GM19452 (cell line): ENCODE measurements at regions not wholly inside any gene's neighbourhood (a gene's known extent, or its start where the extent isn't known, plus 50 kb on each side); places are given as distances from the start of the nearest gene placed in this dataset.
"Not testable (repeated sequence)": the region's sequence is repeated elsewhere in the genome, so short reads cannot be mapped to it uniquely, and the experiment has no call there.

Experiments
- ATAC-seq: cut with Tn5 transposase; IDR thresholded peaks from one replicate; pipeline ENCODE4 v1.9.1; 2021; ENCODE audit not compliant: unreplicated experiment

DNA sequence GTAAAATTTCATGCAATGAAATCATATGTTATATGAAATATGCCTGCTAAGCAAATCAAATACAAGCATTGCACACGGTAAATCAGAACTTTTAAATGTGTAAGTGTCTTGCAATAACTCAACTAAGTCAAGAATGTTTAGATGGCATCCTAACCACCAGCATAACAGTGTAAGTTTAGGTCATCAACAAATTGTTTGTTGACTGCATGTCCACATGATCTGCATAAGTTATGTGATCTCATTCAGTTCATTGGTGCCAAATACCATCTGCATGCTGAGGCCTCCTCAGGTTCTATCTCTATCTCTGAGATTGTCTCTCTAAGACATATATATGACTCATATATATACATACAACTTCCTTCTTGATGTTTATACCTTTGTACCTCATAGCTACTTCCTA, 159.6 kb upstream of the STK32A start:
- ATAC-seq: no peak

DNA sequence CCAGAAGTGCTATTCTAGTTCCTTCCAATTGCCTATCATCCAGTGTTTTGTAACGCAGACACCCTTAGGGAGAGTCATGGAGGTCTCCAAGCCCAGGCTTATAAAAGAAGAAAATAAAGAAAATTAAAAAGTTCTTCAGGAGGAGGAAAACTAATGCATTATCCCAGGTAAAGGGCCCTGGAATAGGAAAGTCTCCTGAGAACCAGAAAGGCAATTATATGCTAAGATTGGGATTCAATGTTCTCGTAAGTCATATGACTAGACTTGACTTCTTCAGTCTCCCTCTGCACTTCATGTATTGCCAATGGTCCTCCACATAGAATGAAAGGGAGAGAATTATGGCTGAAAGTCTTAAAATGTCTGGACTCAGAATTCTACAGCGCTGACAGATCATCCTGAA, 154.4 kb upstream of the STK32A start:
- no peak for ATAC-seq

DNA sequence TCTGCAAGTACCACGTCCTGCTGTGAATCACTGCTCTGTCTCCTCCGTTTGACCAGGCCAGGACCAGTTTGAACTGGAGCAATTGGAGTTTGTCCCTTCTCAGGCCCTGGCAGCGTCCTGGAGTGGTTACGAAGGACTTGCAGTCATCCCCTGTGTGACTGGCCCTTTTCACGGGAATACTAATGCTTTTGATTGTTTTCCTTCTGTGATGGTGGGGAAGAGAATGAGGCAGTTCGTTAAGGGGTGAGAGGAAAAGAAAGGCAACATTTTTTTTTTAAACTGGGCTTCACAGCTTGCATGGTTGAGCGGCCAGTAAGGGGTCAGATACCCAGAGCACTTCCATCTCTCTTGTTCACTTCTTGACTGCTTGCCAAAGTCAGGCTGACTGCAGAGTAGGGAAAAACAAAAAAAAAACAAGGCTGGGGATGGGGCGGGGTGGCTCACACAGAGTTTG, 153.5 kb upstream of the STK32A start:
- no peak for ATAC-seq

DNA sequence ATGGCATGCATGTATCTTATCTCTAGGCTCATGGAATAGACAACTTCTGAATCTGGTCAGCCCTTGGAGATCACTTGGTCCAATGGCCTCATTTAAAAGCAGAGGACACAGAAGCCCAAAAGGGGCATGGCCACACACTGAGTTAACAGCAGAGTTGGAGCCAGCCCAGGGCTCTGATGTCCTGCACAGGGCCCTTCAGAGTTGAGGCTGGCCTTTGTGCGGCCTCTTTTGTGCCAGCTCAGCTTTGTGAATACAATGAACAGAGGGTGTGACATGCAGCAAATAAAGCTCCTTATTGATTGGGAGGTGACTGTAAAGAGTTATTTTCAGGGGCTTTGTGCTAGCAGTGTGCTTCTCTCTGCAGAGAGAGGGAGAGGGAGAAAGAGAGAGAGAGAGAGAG, 150.1 kb upstream of the STK32A start:
- no peak for ATAC-seq

DNA sequence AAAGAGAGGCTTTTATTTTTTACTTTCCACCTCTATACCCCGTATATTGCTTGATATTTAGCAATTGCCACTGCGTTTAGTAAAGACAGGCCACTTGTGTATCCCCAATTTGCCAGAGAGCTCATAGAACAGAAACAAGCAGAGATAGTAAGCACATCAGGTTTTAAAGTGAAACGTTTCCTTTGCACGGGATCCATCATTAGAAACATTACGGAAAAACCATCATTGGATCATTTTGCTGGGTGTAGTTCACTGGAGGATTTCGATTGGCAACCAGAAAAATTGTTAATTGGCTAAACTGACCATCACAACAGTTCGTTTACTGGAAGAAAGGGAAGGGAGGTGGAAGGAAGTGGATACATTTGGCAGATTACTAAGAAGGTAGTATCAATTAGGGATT, 149.4 kb upstream of the STK32A start:
- ATAC-seq: no peak

DNA sequence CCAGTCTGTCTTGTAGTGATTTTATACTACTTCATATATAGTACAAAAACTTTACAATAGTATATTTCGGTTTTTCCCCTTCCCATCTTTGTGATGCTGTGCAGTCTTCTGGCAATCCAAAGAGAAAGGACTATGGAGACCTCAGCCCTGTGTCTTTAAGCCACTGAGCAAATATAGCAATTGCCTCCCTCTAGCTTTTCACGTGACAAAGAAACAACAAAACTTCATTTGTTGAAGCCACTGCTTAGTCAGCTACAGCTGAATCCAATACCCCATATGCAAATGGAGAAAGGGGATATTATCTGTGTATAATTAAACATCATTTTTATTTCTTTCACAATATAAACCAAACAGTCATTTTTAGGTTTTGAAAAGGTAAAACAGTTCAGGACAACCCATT, 142.8 kb upstream of the STK32A start:
- ATAC-seq: no peak

DNA sequence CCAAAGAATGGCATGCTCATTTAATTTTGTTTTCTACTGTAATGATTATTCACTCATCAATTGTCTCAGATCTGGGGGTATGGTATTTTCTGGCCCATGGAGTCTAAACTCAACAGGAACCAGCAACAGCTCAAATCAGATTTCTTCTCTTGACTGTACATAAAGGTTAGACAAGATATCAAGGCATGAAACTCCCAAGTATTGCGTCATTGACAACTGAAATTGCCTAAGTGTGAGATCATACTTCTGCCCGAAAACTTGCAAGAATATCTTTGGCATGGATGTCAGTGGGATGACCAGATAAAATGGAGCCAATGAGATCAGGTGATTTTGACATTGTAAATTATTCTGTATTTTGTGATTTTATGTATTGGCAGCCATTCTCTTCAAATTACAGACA, 141.7 kb upstream of the STK32A start:
- ATAC-seq: no peak

DNA sequence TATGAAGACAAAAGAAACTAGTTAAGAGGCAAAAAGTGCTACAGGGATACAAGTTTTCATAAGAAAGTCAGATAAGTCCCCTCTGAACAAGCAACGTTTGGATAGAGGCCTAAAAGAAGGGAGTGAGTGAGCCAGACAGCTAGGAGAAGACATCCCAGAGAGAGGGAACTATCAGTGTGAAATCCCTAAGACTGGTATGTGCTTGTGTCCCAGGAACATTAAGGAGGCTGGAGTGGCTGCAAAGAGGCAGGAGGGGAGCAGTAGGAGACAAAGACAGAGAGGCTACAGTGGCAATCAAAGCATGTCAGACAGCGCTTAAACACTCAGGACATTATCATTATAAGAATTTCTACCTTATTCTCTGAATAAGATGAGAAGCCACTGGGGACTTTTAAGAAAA, 139.1 kb upstream of the STK32A start:
- no peak for ATAC-seq

DNA sequence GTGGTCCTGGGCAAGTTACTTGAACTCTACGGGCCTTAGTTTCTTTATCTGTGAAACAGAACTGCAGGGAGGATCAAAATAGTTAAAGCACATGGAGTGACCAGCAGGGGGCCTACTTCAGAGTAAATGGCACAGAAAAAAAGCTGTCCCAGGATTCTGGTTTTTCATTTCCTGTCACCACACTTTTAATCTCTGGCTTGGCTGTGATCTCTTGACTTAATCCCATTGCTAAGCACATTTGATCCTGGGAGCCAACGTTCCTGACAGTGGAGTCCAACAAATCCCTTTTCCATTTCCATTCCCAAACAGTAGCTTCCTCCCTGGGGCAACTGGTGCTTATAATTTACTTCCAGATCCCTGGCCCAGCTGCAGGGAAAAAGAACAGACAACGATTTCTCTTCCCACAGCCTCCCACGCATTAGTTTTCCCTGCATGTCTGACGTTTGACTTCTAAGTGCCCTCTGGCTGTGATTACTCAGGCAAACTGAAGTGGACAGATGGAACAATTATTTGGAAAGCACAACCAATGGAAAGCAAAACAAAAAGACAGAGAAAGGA, 136.5 kb upstream of the STK32A start:
- no peak for ATAC-seq

DNA sequence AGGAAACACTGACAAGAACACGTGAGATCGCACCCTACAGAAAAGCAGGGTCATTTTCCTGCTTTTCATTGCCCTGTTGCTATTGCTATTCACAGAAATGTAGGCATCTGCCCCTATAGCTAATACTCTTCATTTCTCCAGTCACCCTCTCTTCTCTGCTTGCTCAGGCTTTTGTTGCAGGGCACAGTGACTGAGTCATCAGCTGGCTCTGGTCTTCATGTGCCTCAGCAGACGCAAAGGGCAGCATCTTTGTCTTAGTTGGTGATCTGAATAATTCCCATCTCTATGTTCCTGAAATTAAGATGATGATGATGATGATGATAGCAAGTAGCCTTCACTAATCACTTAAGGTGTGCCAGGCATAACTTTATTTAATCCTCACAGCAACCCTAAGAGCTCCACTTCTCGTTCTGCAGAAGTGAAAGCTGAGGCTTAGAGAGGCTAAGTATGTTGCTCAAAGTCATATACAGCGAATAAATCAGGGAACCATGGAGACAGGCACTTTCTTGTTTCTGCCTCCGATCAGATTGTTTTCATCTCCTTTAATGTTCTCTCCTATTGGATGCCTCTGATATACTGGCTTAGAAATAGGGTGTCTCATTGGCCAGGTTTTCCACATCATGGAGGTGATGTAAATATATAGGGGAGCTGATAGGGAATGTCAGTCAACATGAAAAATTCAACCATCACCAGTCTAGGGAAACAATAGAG, 133.0 kb upstream of the STK32A start:
- no peak for ATAC-seq

DNA sequence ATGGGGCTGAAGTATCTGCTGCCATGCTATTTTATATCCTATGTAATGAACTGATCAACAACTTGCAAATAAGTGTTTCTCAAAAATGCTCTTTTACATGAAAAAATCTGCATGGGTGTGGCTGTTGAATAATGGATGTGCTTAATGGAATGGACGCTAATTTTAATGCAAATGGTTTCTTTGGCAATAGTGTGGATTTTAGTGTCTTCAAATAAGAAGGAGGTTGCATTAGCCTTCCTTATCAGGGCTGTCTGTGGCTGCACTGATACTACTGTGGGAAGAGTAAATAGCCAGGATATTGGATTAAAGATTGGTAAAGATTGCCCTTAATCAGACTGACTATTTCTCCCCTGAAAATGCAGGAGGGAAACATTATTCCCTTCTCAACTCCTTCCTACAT, 121.9 kb upstream of the STK32A start:
- no peak for ATAC-seq

DNA sequence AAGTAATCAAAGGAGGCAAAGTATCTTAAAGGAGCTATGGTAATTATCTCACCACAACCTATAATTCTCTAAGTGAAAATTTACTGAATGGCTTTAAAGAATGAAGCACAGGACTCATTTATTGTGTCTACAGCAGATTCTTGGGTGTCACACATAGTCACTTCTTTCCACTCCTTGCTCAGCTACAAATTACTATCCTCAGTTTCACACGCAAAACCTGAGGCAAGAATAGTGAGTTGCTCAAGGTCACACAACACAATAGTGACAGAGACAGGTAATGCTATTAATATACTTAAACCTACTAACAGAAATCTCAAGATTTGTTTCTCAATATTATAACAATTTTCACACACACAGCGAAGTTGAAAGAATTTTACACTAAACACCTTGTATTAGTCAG, 120.9 kb upstream of the STK32A start:
- ATAC-seq: no peak

DNA sequence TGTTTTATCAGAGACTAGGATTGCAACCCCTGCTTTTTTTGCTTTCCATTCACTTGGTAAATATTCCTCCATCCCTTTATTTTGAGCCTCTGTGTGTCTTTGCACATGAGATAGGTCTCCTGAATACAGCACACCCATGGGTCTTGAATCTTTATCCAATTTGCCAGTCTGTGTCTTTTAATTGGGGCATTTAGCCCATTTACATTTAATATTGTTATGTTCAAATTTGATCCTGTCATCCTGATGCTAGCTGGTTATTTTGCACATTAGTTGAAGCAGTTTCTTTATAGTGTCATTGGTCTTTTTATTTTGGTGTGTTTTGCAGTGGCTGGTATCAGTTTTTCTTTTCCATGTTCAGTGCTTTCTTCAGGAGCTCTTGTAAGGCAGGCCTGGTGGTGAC, 95.1 kb upstream of the STK32A start:
- ATAC-seq: not testable (repeated sequence)

DNA sequence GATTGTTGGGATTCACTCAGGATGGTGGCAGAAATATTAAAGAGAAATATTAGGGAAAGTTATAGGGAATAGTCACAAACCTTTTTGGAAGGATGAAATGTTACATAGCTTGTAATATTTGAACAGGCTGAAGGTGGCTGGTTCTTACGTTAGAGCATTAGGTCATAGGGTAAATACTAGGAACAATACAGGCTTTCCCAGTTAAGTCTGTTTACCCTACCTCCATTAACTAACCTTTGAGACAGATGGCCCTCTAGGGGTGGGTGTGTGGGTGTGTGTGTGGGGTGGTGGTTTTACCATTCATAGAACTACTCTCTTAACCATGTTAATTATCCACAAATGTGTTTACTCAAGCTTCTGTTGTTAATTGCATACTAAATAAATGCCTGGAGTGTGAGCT, 94.3 kb upstream of the STK32A start:
- ATAC-seq: no peak

DNA sequence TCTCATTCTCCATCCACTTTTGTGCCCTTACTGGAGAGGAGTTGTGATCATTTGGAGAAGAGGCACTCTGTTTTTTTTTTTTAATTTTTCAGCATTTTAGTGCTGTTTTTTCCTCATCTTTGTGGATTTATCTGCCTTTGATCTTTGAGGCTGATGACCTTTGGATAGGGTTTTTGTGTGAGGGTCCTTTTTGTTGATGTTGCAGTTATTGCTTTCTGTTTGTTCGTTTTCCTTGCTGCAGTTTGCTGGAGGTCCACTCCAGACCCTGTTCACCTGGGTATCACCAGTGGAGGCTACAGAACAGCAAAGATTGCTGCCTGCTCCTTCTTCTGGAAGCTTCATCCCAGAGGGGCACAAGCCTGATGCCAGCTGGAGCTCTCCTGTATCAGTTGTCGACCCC, 93.2 kb upstream of the STK32A start:
- ATAC-seq: not testable (repeated sequence)

DNA sequence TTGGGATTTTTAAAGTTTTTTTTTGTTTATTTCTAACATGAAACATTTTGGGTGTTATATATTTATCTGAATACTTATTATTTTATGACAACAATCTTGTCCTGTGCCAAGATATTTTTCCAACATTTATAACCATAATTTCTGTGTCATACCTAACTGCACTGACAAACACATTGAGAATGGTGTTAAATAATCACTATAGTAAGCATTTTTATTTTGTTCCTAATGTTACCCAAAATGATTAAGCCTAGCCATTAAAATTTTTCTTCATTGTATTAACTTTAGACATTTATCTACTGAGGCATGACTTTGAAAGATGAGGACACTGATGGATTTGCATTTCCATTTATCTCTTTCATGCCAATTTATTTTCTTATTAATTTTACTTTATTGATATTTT, 91.6 kb upstream of the STK32A start:
- ATAC-seq: no peak

DNA sequence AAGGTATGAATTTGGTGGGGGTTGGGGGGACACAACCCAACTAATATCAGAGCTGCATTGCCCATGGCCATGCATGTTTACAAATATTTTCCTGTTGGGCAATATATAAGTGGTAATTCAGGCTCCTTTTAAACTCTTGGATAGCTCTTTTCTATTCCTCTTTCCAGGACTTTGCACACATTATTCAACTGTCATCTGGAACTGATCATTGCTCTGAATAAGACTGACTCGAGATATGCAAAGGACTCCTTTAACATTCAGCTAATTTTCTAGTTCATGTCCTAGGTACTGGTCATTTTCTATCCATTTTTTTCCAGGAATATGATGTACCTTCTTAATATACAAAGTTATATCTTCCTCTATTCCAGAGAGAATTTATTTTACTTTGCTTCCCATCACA, 89.5 kb upstream of the STK32A start:
- ATAC-seq: no peak

DNA sequence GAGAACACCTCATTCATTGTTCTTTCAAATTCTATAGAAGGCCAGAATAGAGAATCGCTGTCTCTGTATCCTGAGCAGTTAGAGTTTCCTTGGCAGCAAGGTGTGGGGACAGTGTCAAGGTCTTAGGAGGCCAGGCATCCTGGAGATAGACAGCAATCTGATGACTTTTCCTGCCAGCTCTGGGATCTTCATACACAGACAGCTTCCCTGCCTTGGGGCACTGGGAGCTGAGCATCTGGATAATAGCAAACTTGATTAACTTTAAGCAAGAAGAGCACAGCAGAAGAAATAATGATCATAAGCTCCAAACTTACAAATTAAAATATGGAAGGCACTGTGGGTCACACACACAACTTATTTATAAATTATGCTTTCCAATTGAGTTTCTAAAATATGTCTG, 86.1 kb upstream of the STK32A start:
- no peak for ATAC-seq

DNA sequence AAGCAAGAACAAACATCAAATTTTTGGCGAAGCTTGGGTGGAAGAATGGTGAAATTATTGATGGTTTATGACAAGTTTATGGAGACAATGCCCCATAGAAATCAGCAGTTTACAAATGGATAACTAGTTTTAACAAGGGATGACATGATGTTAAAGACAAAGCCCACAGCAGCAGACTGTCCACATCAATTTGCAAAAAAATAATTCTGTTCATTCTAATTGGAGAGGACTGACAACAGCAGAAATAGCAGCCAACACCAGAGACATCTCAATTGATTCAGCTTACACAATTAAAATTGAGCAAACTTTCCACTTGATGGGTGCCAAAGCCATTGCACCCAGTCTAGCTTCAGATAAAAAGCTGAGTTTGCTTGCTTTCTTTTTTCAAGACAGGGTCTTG, 82.7 kb upstream of the STK32A start:
- no peak for ATAC-seq

DNA sequence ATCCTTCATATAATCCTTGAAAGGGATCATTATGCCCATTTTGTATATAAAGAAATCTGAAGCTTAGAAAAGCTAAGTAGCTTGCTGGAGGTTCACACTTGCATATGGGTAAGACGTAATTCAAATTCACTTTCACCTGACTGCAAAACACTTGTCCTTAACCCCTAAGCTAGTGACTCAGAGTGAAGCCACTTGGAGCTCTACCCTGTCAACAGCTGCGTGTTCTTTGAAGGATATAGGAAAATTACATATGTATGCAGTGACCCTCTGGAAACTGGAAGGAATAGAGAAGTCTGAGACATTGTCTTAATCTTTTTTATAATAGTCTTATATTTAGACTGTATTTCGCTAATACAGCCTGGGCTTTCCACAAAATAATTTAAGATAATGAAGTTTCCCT, 80.0 kb upstream of the STK32A start:
- no peak for ATAC-seq

DNA sequence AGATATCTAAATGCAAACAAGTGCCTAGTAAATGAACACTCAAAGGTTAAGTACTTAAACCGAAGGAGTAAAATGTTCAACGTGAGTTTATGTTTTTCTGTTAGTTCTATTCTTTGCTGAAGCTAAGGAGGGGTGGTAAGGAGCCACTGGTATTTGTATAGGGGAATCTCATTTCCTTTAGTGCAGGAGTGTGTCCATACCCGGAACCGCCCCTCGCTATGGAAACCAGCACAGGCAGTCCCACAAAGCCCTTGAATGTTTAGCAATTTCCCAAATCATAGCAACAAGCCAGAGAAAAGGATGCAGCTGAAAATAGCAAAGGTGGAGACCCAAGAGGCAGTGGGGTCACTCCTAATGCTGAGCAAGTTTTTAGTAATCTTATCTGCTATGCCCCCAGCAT, 78.8 kb upstream of the STK32A start:
- ATAC-seq: no peak

DNA sequence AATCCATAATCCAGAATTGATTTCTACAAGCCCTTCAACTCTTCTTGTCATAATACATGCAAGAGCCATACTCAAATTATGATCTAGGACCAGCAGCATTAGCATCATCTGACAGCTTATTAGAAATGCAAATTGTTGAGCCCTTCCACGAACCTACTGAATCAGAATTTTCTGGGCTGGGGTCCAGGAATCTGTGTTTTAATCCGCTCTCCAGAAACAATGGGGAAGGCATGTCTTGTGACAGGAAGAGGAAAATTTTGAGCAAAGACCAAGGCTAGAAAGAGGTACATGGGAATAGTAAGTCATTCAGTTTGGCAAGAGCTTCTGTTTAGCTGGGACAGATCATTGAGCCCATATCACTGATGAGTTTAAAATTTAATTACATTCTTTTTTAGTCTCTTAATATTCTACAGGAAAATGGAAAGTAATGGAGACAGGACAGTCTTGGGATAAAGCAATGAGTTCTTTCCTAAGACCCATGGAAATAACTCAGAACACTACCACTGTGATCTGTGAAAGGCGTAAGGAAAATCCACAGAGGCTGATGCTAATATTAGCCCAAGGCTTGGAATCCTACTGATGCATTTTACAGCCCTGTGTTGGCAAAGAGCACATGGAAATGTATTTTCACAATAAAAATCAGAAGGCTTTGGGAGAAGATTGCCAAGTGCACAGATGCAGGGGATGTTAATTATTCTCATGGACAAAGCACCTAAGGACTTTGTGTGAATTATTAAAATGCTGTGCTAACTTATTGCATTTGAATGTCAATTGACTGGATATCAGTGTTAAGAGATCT, 73.7 kb upstream of the STK32A start:
- no peak for ATAC-seq
